ENCODE measurements at regions not wholly inside any gene's neighbourhood (a gene's known extent, or its start where the extent isn't known, plus 50 kb on each side); places are given as distances from the start of the nearest gene placed in this dataset.
A peak's percentile ranks its signal among the peaks of the same experiment; 100 is the strongest.

GRCh38 chr9:94166236-94166975, 82.1 kb downstream of the PTPDC1 start:
- TF ChIP-seq POLR2A (IDR thresholded peaks at IDR 0.05), result no peak
- peak in 2 of 3 donors; percentile 54 to 90 for TF ChIP-seq POLR2AphosphoS5 (IDR thresholded peaks at IDR 0.05)
